Osteoblast (primary cell): ENCODE measurements at regions not wholly inside any gene's neighbourhood (a gene's known extent, or its start where the extent isn't known, plus 50 kb on each side); places are given as distances from the start of the nearest gene placed in this dataset.

ENCODE experiments used
- DNase-seq: peaks from one replicate; pipeline ENCODE4 v3.0.0; 2011; ENCODE audit warnings: low spot score, mixed read lengths; ENCODE audit not compliant: insufficient read length; ENCODE audit errors: missing footprints
- H2AFZ ChIP-seq: 2 replicates; pipeline ENCODE4 v1.6.0; 2011; ENCODE audit warnings: mild to moderate bottlenecking, low read length
- H3K27ac ChIP-seq: 2 replicates; pipeline ENCODE4 v1.5.1; 2011; ENCODE audit warnings: mild to moderate bottlenecking, low read depth, low read length, moderate library complexity
- H3K27me3 ChIP-seq: 2 replicates; pipeline ENCODE4 v1.6.0; 2012; ENCODE audit warnings: mild to moderate bottlenecking, control low read depth, inconsistent platforms, low read length, moderate library complexity; ENCODE audit not compliant: insufficient read depth
- H3K36me3 ChIP-seq: 2 replicates; pipeline ENCODE4 v1.5.1; 2011; ENCODE audit warnings: mild to moderate bottlenecking, low read length, control low read depth, moderate library complexity; ENCODE audit not compliant: insufficient read depth
- H3K4me1 ChIP-seq: 2 replicates; pipeline ENCODE4 v1.5.1; 2011; ENCODE audit warnings: mild to moderate bottlenecking, low read length, control low read depth, moderate library complexity; ENCODE audit not compliant: insufficient read depth
- H3K4me2 ChIP-seq: 2 replicates; pipeline ENCODE4 v1.6.0; 2011; ENCODE audit warnings: mild to moderate bottlenecking, low read length; ENCODE audit not compliant: insufficient read depth
- H3K4me3 ChIP-seq: fragments of 200-600 bp; sonication (generic); 3 replicates; pipeline ENCODE4 v1.5.1; 2012; ENCODE audit warnings: mild to moderate bottlenecking, low read length, inconsistent platforms; ENCODE audit not compliant: insufficient read depth
- H3K79me2 ChIP-seq: 2 replicates; pipeline ENCODE4 v1.6.0; 2012; ENCODE audit warnings: mild to moderate bottlenecking, low read length, control low read depth, inconsistent platforms; ENCODE audit not compliant: insufficient read depth
- H3K9me3 ChIP-seq: 2 replicates; pipeline ENCODE4 v1.5.1; 2011; ENCODE audit warnings: low read depth, low read length, control low read depth
- H4K20me1 ChIP-seq: 2 replicates; pipeline ENCODE4 v1.6.0; 2012; ENCODE audit warnings: mild to moderate bottlenecking, low read length, control low read depth; ENCODE audit not compliant: insufficient read depth
- CTCF ChIP-seq: IDR thresholded peaks from 2 replicates; pipeline ENCODE4 v1.5.1; 2011; ENCODE audit warnings: mild to moderate bottlenecking, low read depth, low read length, moderate library complexity; ENCODE audit errors: extremely low read depth

GRCh38 chr14:85222341-85222740, 307.6 kb upstream of the FLRT2 start:
- no peaks in the 10 kb centered on the region for H4K20me1 ChIP-seq
- no peak overlapping the region for H2AFZ ChIP-seq
- TF ChIP-seq CTCF, result no peak
- H3K27me3 ChIP-seq, result no peaks in the 10 kb centered on the region
- DNase-seq, result no peak
- H3K9me3 ChIP-seq, result no peaks in the 10 kb centered on the region
- no peaks in the 10 kb centered on the region for H3K36me3 ChIP-seq
- H3K27ac ChIP-seq, result no peak overlapping the region
- H3K4me1 ChIP-seq, result no peaks in the 10 kb centered on the region
- H3K4me2 ChIP-seq, result no peak overlapping the region
- H3K79me2 ChIP-seq, result no peaks in the 10 kb centered on the region
- H3K4me3 ChIP-seq, result no peak overlapping the region

- no peak overlapping the region for H3K4me3 ChIP-seq
- no peak overlapping the region for H3K4me2 ChIP-seq
- TF ChIP-seq CTCF, result no peak
- no peak overlapping the region for H2AFZ ChIP-seq
- H3K9me3 ChIP-seq, result no peaks in the 10 kb centered on the region
- DNase-seq, result no peak
- H3K36me3 ChIP-seq, result no peaks in the 10 kb centered on the region
- H3K27me3 ChIP-seq, result no peaks in the 10 kb centered on the region
- H3K27ac ChIP-seq, result no peak overlapping the region
- H3K79me2 ChIP-seq, result no peaks in the 10 kb centered on the region
- H3K4me1 ChIP-seq, result no peaks in the 10 kb centered on the region
- no peaks in the 10 kb centered on the region for H4K20me1 ChIP-seq
Measured at GRCh38 chr14:85223667-85224066, 306.3 kb upstream of the FLRT2 start.

DNA sequence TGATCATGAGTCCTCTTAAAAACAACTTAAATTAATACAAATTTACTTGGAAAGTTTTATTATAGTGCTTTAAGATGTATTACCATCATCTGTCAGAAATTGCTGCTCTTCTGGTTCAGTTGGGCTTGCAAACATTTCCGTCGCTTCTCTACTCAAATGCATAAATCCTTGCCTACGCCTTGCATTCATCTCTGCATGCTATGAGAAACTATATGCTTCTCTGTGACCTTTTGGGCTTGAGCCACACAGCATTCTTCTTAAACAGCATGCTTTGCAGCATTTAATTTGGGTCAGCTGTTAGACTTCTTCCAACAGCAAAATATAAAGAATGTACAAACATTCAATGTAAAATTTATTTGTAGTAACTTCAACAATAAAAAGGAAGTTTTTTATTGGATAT, 305.7 kb upstream of the FLRT2 start:
- no peak for DNase-seq
- TF ChIP-seq CTCF, result no peak
- H3K4me3 ChIP-seq, result no peak overlapping the region
- no peaks in the 10 kb centered on the region for H4K20me1 ChIP-seq
- H3K27ac ChIP-seq, result no peak overlapping the region
- H2AFZ ChIP-seq, result no peak overlapping the region
- H3K4me2 ChIP-seq, result no peak overlapping the region
- no peaks in the 10 kb centered on the region for H3K4me1 ChIP-seq
- H3K36me3 ChIP-seq, result no peaks in the 10 kb centered on the region
- H3K79me2 ChIP-seq, result no peaks in the 10 kb centered on the region
- H3K27me3 ChIP-seq, result no peaks in the 10 kb centered on the region
- no peaks in the 10 kb centered on the region for H3K9me3 ChIP-seq

- no peak for DNase-seq
- Histone ChIP-seq H3K4me1 (peaks cover 10% of the 10 kb centered on the region), H3K36me3 (no peaks in the 10 kb centered on the region), H2AFZ (no peak overlapping the region), H3K27me3 (no peaks in the 10 kb centered on the region), H3K9me3 (no peaks in the 10 kb centered on the region), H3K4me2 (no peak overlapping the region), H3K27ac (no peak overlapping the region), H3K79me2 (no peaks in the 10 kb centered on the region), H3K4me3 (no peak overlapping the region), H4K20me1 (no peaks in the 10 kb centered on the region)
- TF ChIP-seq CTCF, result no peak
Measured at GRCh38 chr14:85233756-85234155, 296.2 kb upstream of the FLRT2 start.
